BLaER1 treated with 17β-estradiol and CSF1 and Interleukin-3, amounts not matched to agents 10 nM and 100 nM (cell line): ENCODE measurements at regions not wholly inside any gene's neighbourhood (a gene's known extent, or its start where the extent isn't known, plus 50 kb on each side); places are given as distances from the start of the nearest gene placed in this dataset.

Experiments
- H3K27ac ChIP-seq, 11 experiments: shearing (Covaris generic); formaldehyde crosslinking; 2 replicates each; pipeline ENCODE4 v1.8.1; 2022
- H3K27me3 ChIP-seq, 11 experiments: shearing (Covaris generic); formaldehyde crosslinking; 2 replicates each; pipeline ENCODE4 v1.8.1; 2022
- H3K36me3 ChIP-seq, 11 experiments: shearing (Covaris generic); formaldehyde crosslinking; 2 replicates each; pipeline ENCODE4 v1.8.1; 2022
- H3K4me1 ChIP-seq, 10 experiments: shearing (Covaris generic); formaldehyde crosslinking; 2 replicates each; pipeline ENCODE4 v1.8.1; 2022
- H3K4me2 ChIP-seq, 11 experiments: shearing (Covaris generic); formaldehyde crosslinking; 2 replicates each; pipeline ENCODE4 v1.8.1; 2022
- H3K4me3 ChIP-seq, 10 experiments: shearing (Covaris generic); formaldehyde crosslinking; 2 replicates each; pipeline ENCODE4 v1.8.1; 2022
- H3K9ac ChIP-seq, 11 experiments: shearing (Covaris generic); formaldehyde crosslinking; 2 replicates each; pipeline ENCODE4 v1.8.1; 2022
- H3K9me3 ChIP-seq, 11 experiments: shearing (Covaris generic); formaldehyde crosslinking; replicated peaks in 1 of 11; 2 replicates each; pipeline ENCODE4 v1.8.1; 2022
- H4K20me1 ChIP-seq, 11 experiments: shearing (Covaris generic); formaldehyde crosslinking; 2 replicates each; pipeline ENCODE4 v1.8.1; 2022
- Cebpa-rat ChIP-seq, 11 experiments: shearing (Covaris generic); IDR thresholded peaks; 2 replicates each; pipeline ENCODE4 v1.8.1; 2022

DNA sequence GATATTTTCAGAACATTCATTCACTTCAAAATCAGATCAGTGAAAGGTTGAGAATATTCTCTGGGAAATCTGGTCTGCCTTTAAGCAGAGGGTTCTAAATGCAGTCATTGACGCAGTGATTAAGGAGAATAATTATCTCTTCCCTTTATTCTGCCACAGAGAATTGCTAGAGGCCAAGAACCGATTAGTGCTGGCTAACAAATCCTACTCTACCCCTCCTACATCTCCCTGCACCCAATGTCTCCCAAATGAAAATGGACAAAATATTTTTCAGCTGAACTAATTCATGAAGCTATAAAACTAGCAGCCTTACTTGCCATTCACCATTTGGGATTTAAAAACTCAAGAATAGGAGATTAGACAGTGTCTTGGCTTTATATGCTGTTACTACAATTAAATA, 185.5 kb upstream of the SOX9 start:
- H3K9me3 ChIP-seq, result no peaks in the 10 kb centered on the region
- no peaks in the 10 kb centered on the region for H3K27me3 ChIP-seq
- H3K36me3 ChIP-seq, result no peaks in the 10 kb centered on the region
- no peak overlapping the region for H3K27ac ChIP-seq
- H3K4me1 ChIP-seq, result peaks cover 0 to 4% (median 0%) of the 10 kb centered on the region in 10 experiments; a peak in 1 of 20 replicates
- H3K4me3 ChIP-seq, result no peak overlapping the region
- no peak overlapping the region for H3K4me2 ChIP-seq
- no peaks in the 10 kb centered on the region for H4K20me1 ChIP-seq
- H3K9ac ChIP-seq, result no peak overlapping the region
- TF ChIP-seq Cebpa-rat (IDR thresholded peaks at IDR 0.05), result no peak

DNA sequence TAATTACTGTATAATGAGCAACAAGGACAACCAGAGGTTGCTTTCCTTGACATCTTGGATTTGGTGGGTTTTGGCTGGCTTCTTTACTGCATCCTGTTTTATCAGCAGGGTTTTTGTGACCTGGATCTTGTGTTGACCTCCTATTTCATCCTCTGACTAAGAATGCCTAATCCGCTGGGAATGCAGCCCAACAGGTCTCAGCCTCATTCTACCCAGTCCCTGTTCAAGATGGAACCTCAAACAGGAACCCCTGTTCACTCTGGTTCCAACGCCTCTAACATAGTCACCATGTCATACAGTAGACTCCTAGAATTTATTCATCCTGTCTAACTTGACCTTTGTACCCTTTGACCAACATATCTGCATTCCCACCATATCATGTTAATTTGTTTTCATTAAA, 183.8 kb upstream of the SOX9 start:
- no peak overlapping the region for H3K4me2 ChIP-seq
- H3K9me3 ChIP-seq, result no peaks in the 10 kb centered on the region
- H3K4me1 ChIP-seq, result peaks cover 0 to 21% (median 0%) of the 10 kb centered on the region in 10 experiments; a peak in 6 of 20 replicates
- H3K27me3 ChIP-seq, result no peaks in the 10 kb centered on the region
- TF ChIP-seq Cebpa-rat (IDR thresholded peaks at IDR 0.05), result no peak
- H3K36me3 ChIP-seq, result no peaks in the 10 kb centered on the region
- no peaks in the 10 kb centered on the region for H4K20me1 ChIP-seq
- no peak overlapping the region for H3K27ac ChIP-seq
- no peak overlapping the region for H3K9ac ChIP-seq
- H3K4me3 ChIP-seq, result no peak overlapping the region

DNA sequence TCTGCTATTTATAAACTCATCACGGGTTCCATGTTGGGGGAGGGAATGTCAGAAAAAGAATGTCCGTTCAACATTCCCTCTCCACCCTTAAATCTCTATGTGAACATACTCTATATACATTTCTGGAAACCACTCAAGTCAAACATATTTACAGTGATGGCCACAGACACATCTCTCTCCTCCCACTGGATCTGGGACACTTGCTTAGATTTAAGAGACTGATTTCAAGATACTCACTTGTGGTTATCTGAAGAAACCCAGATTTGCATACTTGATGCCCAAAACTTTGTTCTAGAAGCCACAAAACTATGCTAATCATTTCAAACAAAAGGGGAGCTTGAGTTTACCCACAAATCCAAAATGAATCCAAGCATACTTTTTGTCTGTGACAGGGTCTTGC, 182.9 kb upstream of the SOX9 start:
- Histone ChIP-seq H3K36me3 (no peaks in the 10 kb centered on the region), H3K27me3 (no peaks in the 10 kb centered on the region), H3K9me3 (no peaks in the 10 kb centered on the region), H4K20me1 (no peaks in the 10 kb centered on the region), H3K9ac (no peak overlapping the region), H3K4me1 (peaks cover 0 to 29% (median 6%) of the 10 kb centered on the region in 10 experiments; a peak in 11 of 20 replicates), H3K27ac (no peak overlapping the region), H3K4me2 (no peak overlapping the region), H3K4me3 (no peak overlapping the region)
- no peak for TF ChIP-seq Cebpa-rat (IDR thresholded peaks at IDR 0.05)

DNA sequence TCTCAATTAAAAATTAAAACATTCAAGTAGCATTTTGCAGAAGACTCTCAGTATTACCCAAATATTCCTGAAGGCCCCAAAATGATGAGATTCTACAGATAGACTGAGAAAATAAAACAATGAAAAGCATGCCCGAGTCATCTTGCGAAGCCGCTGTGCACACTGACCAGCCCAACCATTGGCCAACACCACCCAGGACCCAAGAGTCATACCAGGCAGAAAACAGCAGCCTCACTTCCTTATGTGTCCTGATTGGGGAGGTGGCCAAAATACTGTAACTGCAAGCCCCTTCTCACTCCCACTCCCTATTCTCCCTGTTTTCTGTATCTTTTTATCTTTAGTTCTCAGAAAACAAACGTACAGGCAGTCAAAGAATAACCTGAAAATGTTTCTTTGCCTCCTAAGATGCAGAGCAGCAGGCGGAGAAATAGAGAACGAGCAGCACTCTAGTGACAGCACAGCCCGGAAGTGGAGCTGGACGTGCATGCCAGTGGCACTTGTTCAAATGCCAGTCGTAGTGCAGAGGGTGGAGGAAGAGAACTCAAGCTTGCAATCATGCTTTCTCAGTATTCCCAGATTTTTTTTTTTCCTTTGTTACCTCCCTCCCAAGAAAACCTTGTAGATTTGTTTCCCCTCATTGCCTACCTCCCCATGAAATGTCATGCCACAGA, 182.3 kb upstream of the SOX9 start:
- no peaks in the 10 kb centered on the region for H4K20me1 ChIP-seq
- no peak overlapping the region for H3K4me3 ChIP-seq
- peaks cover 0 to 5% (median 0%) of the 10 kb centered on the region in 11 experiments; a peak in 4 of 22 replicates for H3K9me3 ChIP-seq
- H3K9ac ChIP-seq, result no peak overlapping the region
- no peak overlapping the region for H3K27ac ChIP-seq
- peaks cover 0 to 35% (median 6%) of the 10 kb centered on the region in 10 experiments; a peak in 11 of 20 replicates for H3K4me1 ChIP-seq
- H3K36me3 ChIP-seq, result no peaks in the 10 kb centered on the region
- TF ChIP-seq Cebpa-rat (IDR thresholded peaks at IDR 0.05), result no peak
- no peak overlapping the region for H3K4me2 ChIP-seq
- no peaks in the 10 kb centered on the region for H3K27me3 ChIP-seq

DNA sequence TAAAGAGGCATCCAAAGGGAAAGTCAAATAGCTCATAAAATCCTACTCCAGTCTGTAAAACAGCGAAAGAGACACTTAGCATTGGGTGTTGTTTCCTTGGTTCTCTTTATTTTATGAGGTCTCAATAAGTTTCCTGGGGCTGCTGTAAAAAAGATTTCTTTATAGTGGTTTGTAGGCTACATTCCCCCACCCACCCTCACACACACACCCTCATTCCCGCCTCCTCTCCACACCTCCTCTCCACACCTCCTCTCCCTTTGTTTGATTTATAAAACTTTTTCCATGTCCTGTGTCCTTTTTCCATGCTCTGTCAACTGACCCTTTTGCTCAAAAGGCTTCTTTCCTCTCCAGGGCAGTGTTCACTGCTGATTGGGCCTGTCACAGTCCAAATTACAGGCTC, 178.9 kb upstream of the SOX9 start:
- Histone ChIP-seq H3K4me2 (peak overlapping the region in 4 of 11 experiments; percentile 37 to 74 (median 70); a peak in 6 of 22 replicates), H3K27me3 (no peaks in the 10 kb centered on the region), H3K9ac (no peak overlapping the region; a peak in 1 of 22 replicates), H3K4me1 (peaks cover 0 to 41% (median 6%) of the 10 kb centered on the region in 10 experiments; a peak in 11 of 20 replicates), H3K36me3 (no peaks in the 10 kb centered on the region), H3K9me3 (peaks cover 14 to 35% (median 22%) of the 10 kb centered on the region in 11 experiments), H3K27ac (peak overlapping the region in 3 of 11 experiments; percentile 51 to 66 (median 64); a peak in 5 of 22 replicates), H3K4me3 (no peak overlapping the region), H4K20me1 (no peaks in the 10 kb centered on the region)
- no peak for TF ChIP-seq Cebpa-rat (IDR thresholded peaks at IDR 0.05)

DNA sequence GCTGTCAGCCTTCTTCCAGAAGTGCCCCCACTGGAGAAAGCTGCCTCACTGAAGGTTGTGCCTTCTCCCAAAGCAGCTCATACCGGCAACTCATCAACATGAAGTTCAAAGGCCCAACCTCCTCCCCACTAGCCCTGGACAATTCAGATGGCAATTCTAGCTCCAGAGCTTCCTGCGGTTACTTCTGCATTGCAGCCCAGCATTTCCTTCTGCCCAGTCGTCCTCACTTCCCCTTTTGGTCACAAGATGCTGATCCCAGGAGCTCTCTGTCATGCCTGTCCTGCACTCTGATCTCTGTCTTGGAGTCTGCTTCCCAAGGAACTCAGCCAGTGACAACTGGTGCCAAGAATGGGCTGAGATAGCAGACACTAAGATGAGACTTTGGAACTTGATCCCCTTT, 178.2 kb upstream of the SOX9 start:
- H3K4me3 ChIP-seq, result no peak overlapping the region
- no peaks in the 10 kb centered on the region for H3K36me3 ChIP-seq
- H3K9ac ChIP-seq, result no peak overlapping the region; a peak in 1 of 22 replicates
- H3K4me1 ChIP-seq, result peaks cover 0 to 41% (median 6%) of the 10 kb centered on the region in 10 experiments; a peak in 11 of 20 replicates
- H4K20me1 ChIP-seq, result no peaks in the 10 kb centered on the region
- no peaks in the 10 kb centered on the region for H3K27me3 ChIP-seq
- H3K9me3 ChIP-seq, result peaks cover 14 to 35% (median 22%) of the 10 kb centered on the region in 11 experiments
- H3K27ac ChIP-seq, result peak overlapping the region in 3 of 11 experiments; percentile 51 to 66 (median 64); a peak in 5 of 22 replicates
- peak overlapping the region in 7 of 11 experiments; percentile 4 to 74 (median 46); a peak in 12 of 22 replicates for H3K4me2 ChIP-seq
- TF ChIP-seq Cebpa-rat (IDR thresholded peaks at IDR 0.05), result no peak

DNA sequence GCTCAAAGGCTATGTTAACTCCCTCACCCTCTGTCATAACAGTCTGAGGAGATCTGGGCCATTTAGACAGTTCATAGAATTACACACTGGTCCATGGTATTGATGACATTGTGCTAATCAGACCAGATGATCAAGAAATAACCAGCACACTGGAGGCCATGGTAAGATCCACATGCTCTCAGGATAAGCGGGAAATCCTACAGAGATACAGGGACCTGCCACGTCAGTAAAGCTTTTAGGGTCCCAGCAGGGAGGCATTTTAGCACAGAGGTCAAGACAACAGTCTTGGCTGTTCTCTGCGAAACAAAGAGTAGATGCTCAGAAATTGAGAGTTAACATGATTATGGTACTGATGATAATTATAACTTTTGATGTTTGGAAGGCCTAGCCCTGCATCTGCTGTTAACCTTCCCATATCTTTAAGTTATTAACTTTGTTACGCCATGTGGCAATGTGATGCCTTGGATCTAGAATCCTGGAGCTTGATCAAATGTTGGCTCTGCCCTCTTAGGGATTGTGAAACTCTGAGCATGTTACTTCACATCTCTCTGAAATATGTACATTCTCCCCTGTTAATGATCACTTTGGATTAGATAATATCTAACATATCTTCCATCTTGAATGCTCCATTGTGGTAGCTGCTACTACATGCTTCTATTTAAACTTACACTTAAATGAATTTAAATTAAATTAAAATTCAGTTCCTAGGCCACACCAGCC, 172.0 kb upstream of the SOX9 start:
- no peaks in the 10 kb centered on the region for H3K36me3 ChIP-seq
- H3K9me3 ChIP-seq, result peaks cover 14 to 26% (median 19%) of the 10 kb centered on the region in 11 experiments
- TF ChIP-seq Cebpa-rat (IDR thresholded peaks at IDR 0.05), result no peak
- H3K4me3 ChIP-seq, result no peak overlapping the region
- peaks cover 0 to 17% (median 0%) of the 10 kb centered on the region in 10 experiments; a peak in 2 of 20 replicates for H3K4me1 ChIP-seq
- no peaks in the 10 kb centered on the region for H4K20me1 ChIP-seq
- H3K27ac ChIP-seq, result no peak overlapping the region
- no peak overlapping the region for H3K9ac ChIP-seq
- H3K4me2 ChIP-seq, result no peak overlapping the region
- no peaks in the 10 kb centered on the region for H3K27me3 ChIP-seq

DNA sequence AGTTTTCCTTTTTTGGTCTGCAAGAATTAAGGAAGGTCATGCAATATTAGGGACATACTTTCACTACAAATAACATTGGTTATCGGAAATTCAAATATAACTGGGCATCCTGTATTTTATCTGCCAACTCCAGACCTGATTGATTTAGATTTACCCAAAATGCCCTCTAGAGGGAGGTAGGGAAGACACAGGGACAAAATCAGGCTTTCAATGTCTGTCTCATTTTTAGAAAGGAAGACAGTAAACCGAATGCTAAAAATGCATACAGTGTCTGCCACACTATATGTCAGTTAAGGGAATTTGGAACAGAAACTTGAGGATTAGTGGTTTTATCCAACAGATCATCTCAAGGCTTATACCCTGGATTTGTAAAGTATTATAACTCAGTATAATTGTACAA, 161.7 kb upstream of the SOX9 start:
- Histone ChIP-seq H4K20me1 (no peaks in the 10 kb centered on the region), H3K36me3 (no peaks in the 10 kb centered on the region)
- TF ChIP-seq Cebpa-rat (IDR thresholded peaks at IDR 0.05), result no peak

DNA sequence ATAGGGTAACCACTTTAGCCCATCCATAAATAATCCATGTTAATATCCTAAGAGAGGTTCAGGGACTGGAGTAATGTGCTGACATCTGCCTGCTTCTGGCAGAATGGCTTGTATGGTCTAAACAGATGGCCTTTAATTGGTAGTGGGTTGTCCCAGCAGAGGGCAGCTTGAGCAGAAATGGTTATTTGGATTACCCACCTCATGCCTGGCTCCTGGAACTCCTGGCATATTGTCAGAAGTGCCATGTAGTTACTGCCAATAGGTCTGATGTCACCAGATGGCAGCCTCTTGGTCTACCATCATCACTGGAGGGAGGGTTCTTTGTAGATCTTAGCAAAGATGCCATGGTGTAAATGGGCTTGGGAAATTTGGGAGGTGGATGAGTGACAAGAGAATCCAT, 157.5 kb upstream of the SOX9 start:
- Histone ChIP-seq H3K9me3 (peaks cover 0 to 14% (median 9%) of the 10 kb centered on the region in 11 experiments; a peak in 14 of 22 replicates), H3K27ac (no peak overlapping the region)
- no peak for TF ChIP-seq Cebpa-rat (IDR thresholded peaks at IDR 0.05)

More for the DNA sequence above, 161.7 kb upstream of the SOX9 start:
- no peak overlapping the region for H3K9ac ChIP-seq
- peaks cover 0 to 4% (median 0%) of the 10 kb centered on the region in 10 experiments; a peak in 1 of 20 replicates for H3K4me1 ChIP-seq
- H3K4me2 ChIP-seq, result no peak overlapping the region
- H3K4me3 ChIP-seq, result no peak overlapping the region
- peaks cover 0 to 14% (median 9%) of the 10 kb centered on the region in 11 experiments; a peak in 15 of 22 replicates for H3K9me3 ChIP-seq
- no peaks in the 10 kb centered on the region for H3K27me3 ChIP-seq
- no peak overlapping the region for H3K27ac ChIP-seq

More for the DNA sequence above, 157.5 kb upstream of the SOX9 start:
- Histone ChIP-seq H3K4me1 (no peaks in the 10 kb centered on the region), H3K4me3 (no peak overlapping the region), H3K36me3 (no peaks in the 10 kb centered on the region), H3K27me3 (no peaks in the 10 kb centered on the region), H4K20me1 (no peaks in the 10 kb centered on the region), H3K9ac (no peak overlapping the region), H3K4me2 (no peak overlapping the region)
